ENCODE measurements at regions not wholly inside any gene's neighbourhood (a gene's known extent, or its start where the extent isn't known, plus 50 kb on each side); places are given as distances from the start of the nearest gene placed in this dataset.
A peak's percentile ranks its signal among the peaks of the same experiment; 100 is the strongest.
"Not testable (repeated sequence)": the region's sequence is repeated elsewhere in the genome, so short reads cannot be mapped to it uniquely, and the experiment has no call there.

DNA sequence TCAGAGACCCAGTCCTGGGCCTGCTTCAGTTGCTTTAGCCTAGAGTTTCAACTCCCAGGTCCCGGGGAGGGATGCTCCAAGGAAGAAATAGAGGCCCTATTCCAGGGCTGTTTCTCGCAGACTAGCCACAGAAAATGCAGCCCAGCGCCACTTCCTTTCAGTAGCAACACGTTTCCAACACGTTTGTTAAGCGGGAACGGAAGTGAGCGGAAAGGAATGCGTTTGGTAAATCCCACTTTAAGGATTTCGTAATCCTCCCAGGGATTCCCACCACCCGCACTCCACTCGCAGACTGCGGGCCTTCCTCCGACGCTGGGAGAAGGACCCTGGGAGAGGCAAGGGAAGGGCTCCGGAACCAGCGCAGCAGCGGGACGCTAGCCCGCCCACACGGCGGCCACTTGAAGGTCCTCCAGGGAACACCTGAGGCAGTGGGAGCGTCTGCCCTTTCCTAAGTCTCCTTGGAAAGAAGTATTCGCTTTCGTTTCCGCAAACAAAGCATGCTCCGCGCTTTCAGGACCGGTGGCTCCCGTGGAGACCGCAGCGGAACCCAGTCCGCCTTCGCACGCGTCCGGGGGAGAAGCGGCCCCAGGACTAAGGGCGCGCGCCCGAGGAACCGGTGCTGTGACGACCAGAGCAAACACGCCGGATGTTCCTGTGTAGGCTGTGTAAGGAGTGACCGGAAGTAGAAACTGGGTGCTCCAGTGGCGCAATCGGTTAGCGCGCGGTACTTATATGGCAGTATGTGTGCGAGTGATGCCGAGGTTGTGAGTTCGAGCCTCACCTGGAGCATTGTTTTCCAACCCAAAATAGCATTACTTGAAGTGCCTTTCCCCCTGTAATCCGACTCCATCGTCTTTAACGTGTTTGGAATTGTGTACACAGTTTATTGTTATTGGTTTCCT is 227.6 kb upstream of the PRSS16 start:
- peak overlapping the region; percentile 82 for H3K4me3 ChIP-seq (ENCODE audit: low read length)
- peak overlapping the region; percentile 52 for H3K9ac ChIP-seq (ENCODE audit: low read length)
- peak overlapping the region; percentile 92 for H3K27ac ChIP-seq (ENCODE audit: low read depth, low read length)
- no peaks in the 10 kb centered on the region for H3K36me3 ChIP-seq (ENCODE audit: control insufficient read depth, insufficient read depth, low read length)
- no peaks in the 10 kb centered on the region for H3K27me3 ChIP-seq (ENCODE audit: control insufficient read depth, insufficient read depth, low read length)
- H3K4me1 ChIP-seq (ENCODE audit: control insufficient read depth, insufficient read depth, low read length) = no peaks in the 10 kb centered on the region

DNA sequence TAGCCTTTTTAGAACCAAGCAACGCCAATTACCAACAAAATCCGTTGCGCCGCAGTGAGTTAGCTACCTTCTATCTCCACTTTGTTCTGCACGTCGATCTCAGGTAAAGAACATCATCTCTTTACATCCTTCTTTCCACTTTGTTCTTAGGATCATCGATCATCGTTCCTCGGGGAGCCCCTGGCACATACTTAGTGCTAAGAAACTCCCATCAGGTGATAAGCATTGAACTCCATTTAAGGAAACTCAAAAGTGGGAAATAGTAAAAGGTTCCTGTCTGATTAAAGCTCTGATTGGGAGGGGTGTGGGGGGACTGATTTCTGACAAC is 227.0 kb upstream of the PRSS16 start:
- Histone ChIP-seq H3K36me3 (ENCODE audit: control insufficient read depth, insufficient read depth, low read length) (no peaks in the 10 kb centered on the region), H3K4me1 (ENCODE audit: control insufficient read depth, insufficient read depth, low read length) (no peaks in the 10 kb centered on the region), H3K27ac (ENCODE audit: low read depth, low read length) (peak overlapping the region; percentile 92), H3K9ac (ENCODE audit: low read length) (no peak overlapping the region), H3K4me3 (ENCODE audit: low read length) (peak overlapping the region; percentile 82), H3K27me3 (ENCODE audit: control insufficient read depth, insufficient read depth, low read length) (no peaks in the 10 kb centered on the region)

DNA sequence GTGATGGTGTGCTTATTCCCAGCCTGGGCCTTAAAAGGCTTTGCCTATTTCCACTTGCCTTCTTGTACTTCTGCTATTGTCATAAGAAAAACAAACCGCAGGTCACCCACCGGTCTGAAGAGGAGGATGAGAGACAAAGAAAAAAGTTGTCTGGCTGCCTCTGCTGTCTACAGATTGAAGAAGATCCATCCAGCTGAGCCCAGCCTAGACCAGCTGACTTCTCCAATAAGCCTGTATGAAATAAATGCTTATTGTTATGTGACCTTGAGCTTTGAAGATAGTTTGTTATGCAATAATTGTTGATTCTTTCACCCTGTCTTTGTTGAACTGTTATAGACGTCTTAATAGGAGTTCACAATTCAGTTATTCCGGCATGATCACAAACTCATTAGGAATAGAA is 223.8 kb upstream of the PRSS16 start:
- Histone ChIP-seq H3K9ac (ENCODE audit: low read length) (no peak overlapping the region), H3K4me1 (ENCODE audit: control insufficient read depth, insufficient read depth, low read length) (no peaks in the 10 kb centered on the region), H3K27ac (ENCODE audit: low read depth, low read length) (no peak overlapping the region), H3K4me3 (ENCODE audit: low read length) (no peak overlapping the region), H3K27me3 (ENCODE audit: control insufficient read depth, insufficient read depth, low read length) (no peaks in the 10 kb centered on the region), H3K36me3 (ENCODE audit: control insufficient read depth, insufficient read depth, low read length) (no peaks in the 10 kb centered on the region)

DNA sequence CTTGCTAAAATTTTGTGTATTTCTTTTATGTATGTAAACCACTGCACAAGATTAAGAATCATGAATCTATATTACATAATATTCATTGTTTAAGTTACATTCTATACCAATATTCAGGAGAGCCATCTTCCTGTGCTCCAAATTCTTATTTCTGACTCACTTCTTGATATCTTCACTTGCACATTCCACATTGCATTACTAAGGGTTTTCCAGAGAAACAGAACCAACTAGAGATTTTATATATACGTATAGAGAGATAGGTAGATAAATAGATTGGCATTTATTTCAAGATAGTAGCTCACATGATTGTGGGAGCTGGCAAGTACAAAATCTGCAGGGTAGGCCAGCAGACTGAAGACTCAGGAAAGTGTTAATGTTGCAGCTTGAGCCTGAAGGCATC is 222.2 kb upstream of the PRSS16 start:
- no peaks in the 10 kb centered on the region for H3K36me3 ChIP-seq (ENCODE audit: control insufficient read depth, insufficient read depth, low read length)
- no peak overlapping the region for H3K27ac ChIP-seq (ENCODE audit: low read depth, low read length)
- no peak overlapping the region for H3K9ac ChIP-seq (ENCODE audit: low read length)
- no peaks in the 10 kb centered on the region for H3K4me1 ChIP-seq (ENCODE audit: control insufficient read depth, insufficient read depth, low read length)
- H3K4me3 ChIP-seq (ENCODE audit: low read length) = no peak overlapping the region
- H3K27me3 ChIP-seq (ENCODE audit: control insufficient read depth, insufficient read depth, low read length) = no peaks in the 10 kb centered on the region

DNA sequence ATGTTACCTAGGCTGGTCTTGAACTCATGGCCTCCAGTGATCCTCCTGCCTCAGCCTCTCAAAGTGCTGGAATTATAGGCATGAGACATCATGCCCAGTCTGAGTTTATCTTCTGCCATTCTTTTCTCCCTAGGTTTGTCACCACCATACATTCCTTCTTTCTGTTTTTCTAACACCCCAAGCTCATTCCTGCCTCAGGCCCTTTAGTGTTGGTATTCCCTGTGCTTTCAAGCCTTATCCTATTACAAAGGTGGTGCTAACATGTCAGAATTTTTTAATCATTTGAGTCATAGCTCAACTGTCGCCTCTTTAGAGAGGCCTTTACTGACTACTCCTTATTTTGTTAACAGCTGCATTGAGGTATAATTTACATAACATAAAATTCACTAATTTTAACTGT is 221.1 kb upstream of the PRSS16 start:
- H3K36me3 ChIP-seq (ENCODE audit: control insufficient read depth, insufficient read depth, low read length) = no peaks in the 10 kb centered on the region
- H3K27ac ChIP-seq (ENCODE audit: low read depth, low read length) = no peak overlapping the region
- no peaks in the 10 kb centered on the region for H3K4me1 ChIP-seq (ENCODE audit: control insufficient read depth, insufficient read depth, low read length)
- H3K27me3 ChIP-seq (ENCODE audit: control insufficient read depth, insufficient read depth, low read length) = no peaks in the 10 kb centered on the region
- H3K4me3 ChIP-seq (ENCODE audit: low read length) = no peak overlapping the region
- no peak overlapping the region for H3K9ac ChIP-seq (ENCODE audit: low read length)

DNA sequence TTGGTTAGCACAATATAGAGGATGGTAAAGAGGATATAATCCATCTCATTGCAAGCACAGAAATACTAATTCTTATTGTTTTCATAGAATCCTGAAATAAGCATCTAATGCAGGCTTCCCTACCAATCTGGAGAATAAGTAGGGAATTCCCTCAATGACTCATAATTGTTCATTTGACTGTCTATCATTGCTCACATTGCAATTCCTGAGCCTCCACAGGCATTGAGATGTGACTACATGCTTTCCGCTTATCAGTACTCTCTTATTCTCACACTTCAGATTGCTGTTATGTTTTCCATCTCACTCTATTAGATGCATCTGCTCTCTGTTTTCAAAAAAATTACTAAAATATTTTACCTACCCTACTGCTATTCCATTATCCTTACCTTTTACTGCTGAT is 216.2 kb upstream of the PRSS16 start:
- no peak overlapping the region for H3K9ac ChIP-seq (ENCODE audit: low read length)
- H3K27me3 ChIP-seq (ENCODE audit: control insufficient read depth, insufficient read depth, low read length) = no peaks in the 10 kb centered on the region
- no peak overlapping the region for H3K27ac ChIP-seq (ENCODE audit: low read depth, low read length)

DNA sequence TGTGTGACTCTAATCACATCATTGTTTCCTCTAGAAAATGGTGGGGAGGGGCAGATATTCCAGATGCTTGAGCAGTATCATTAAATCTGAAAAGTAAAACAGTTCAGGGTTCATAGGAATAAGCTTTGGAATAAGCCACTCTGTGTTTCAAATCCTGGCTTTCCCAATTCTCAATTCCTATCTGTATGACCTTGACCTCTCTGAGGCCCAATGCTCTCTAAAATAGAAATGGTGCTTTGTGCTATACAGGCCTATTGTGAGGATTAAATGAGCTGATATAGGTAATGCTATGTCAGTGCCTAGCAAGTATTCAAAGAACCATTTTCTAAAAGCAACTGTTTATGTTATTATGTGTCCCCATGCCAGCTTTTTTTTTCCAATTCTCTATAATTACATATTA is 209.0 kb upstream of the PRSS16 start:
- H3K4me1 ChIP-seq (ENCODE audit: control insufficient read depth, insufficient read depth, low read length) = no peaks in the 10 kb centered on the region
- H3K27me3 ChIP-seq (ENCODE audit: control insufficient read depth, insufficient read depth, low read length) = no peaks in the 10 kb centered on the region
- no peak overlapping the region for H3K27ac ChIP-seq (ENCODE audit: low read depth, low read length)

More for the DNA sequence above, 216.2 kb upstream of the PRSS16 start:
- Histone ChIP-seq H3K36me3 (ENCODE audit: control insufficient read depth, insufficient read depth, low read length) (no peaks in the 10 kb centered on the region), H3K4me3 (ENCODE audit: low read length) (no peak overlapping the region), H3K4me1 (ENCODE audit: control insufficient read depth, insufficient read depth, low read length) (no peaks in the 10 kb centered on the region)

DNA sequence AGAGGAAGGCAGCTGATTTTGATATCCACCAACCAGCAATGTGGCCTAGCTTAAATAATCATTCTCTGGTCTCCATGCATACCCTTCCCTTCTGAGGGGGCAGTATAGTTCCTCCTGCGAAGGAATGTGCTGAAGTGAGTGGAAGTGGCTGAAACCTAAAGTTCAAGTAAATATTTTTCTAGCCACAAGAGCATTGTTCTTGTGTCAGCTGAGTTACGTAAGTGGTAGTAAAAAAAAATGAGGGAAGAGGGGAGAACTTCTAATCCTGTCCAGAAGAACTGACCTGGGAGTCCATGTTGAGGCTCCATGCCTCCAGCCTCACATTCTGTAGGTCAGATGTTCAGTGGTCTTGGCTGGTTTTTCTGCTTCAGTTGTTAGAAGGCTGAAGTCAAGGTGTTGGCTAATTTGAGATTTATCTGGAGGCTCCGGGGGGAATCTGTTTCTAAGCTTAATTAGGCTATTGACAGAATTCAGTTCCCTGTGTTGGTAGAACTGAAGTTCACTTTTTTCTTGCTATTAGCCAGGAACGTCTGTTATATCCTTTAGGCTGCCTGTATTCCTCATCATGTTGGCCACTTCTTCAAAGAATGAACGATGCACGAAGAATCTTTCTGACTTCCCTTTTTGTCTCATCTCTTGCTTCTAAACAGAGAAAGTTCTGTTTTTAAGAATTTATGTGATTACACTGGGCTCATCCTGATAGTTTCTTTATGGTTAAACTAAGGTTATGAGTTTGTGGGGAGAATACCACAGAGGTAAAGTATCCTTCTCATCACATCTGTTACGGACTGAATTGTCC is 207.1 kb upstream of the PRSS16 start:
- Histone ChIP-seq H3K36me3 (ENCODE audit: control insufficient read depth, insufficient read depth, low read length) (no peaks in the 10 kb centered on the region), H3K27ac (ENCODE audit: low read depth, low read length) (no peak overlapping the region), H3K4me1 (ENCODE audit: control insufficient read depth, insufficient read depth, low read length) (no peaks in the 10 kb centered on the region), H3K4me3 (ENCODE audit: low read length) (no peak overlapping the region), H3K27me3 (ENCODE audit: control insufficient read depth, insufficient read depth, low read length) (no peaks in the 10 kb centered on the region), H3K9ac (ENCODE audit: low read length) (no peak overlapping the region)

More for the DNA sequence above, 209.0 kb upstream of the PRSS16 start:
- H3K9ac ChIP-seq (ENCODE audit: low read length) = no peak overlapping the region
- no peaks in the 10 kb centered on the region for H3K36me3 ChIP-seq (ENCODE audit: control insufficient read depth, insufficient read depth, low read length)
- no peak overlapping the region for H3K4me3 ChIP-seq (ENCODE audit: low read length)

DNA sequence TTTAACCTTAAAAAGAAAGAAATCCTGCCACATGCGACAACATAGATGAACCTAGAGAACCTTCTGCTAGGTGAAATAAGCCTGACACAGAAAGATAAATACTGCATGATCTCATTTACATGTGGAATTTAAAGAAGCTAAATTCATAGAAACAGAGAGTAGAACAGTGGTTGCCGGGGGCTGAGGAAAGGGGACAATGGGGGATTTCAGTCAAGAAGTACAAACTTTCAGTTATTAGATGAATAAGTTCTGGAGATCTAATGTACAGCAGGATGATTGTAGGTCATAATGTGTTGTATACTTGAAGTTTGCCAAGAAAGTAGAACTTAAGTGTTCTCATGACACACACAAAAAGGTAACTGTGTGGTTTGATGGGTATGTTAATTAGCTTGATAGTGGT is 204.3 kb upstream of the PRSS16 start:
- Histone ChIP-seq H3K9ac (ENCODE audit: low read length) (no peak overlapping the region), H3K36me3 (ENCODE audit: control insufficient read depth, insufficient read depth, low read length) (no peaks in the 10 kb centered on the region), H3K4me1 (ENCODE audit: control insufficient read depth, insufficient read depth, low read length) (no peaks in the 10 kb centered on the region), H3K27ac (ENCODE audit: low read depth, low read length) (no peak overlapping the region), H3K27me3 (ENCODE audit: control insufficient read depth, insufficient read depth, low read length) (no peaks in the 10 kb centered on the region), H3K4me3 (ENCODE audit: low read length) (no peak overlapping the region)

DNA sequence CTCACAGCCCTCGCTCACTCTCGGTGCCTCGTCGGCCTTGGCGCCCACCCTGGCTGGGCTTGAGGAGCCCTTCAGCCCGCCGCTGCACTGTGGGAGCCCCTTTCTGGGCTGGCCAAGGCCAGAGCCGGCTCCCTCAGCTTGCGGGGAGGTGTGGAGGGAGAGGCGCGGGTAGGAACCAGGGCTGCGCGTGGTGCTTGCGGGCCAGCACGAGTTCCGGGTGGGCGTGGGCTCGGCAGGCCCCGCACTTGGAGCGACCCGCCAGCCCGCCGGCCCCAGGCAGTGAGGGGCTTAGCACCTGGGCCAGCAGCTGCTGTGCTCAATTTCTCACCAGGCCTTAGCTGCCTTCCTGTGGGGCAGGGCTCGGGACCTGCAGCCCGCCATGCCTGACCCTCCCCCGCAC is 202.4 kb upstream of the PRSS16 start:
- not testable (repeated sequence) for H3K27me3 ChIP-seq (ENCODE audit: control insufficient read depth, insufficient read depth, low read length); H3K9ac ChIP-seq (ENCODE audit: low read length); H3K36me3 ChIP-seq (ENCODE audit: control insufficient read depth, insufficient read depth, low read length); H3K27ac ChIP-seq (ENCODE audit: low read depth, low read length); H3K4me1 ChIP-seq (ENCODE audit: control insufficient read depth, insufficient read depth, low read length); H3K4me3 ChIP-seq (ENCODE audit: low read length)

DNA sequence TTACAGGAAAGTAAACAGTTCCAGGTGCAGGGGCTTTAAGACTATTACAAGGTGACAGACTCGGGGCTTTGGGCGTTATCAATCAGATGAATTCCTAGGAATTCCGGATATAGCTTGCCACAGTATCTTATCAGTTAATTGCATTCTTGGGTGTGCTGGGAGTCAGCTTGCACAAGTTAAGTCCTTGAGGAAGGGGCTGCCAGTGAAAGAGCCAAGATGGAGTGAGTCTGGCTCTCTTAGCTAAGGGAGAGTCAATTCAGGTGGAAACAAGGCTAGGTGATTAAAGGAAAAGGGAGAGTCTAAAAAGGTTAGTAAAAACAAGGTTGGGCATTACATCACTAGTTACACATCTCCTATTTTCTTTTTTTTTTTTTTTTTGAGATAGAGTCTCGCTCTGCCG is 199.8 kb upstream of the PRSS16 start:
- H3K4me3 ChIP-seq (ENCODE audit: low read length); H3K9ac ChIP-seq (ENCODE audit: low read length); H3K27ac ChIP-seq (ENCODE audit: low read depth, low read length); H3K4me1 ChIP-seq (ENCODE audit: control insufficient read depth, insufficient read depth, low read length); H3K27me3 ChIP-seq (ENCODE audit: control insufficient read depth, insufficient read depth, low read length); H3K36me3 ChIP-seq (ENCODE audit: control insufficient read depth, insufficient read depth, low read length): not testable (repeated sequence)

DNA sequence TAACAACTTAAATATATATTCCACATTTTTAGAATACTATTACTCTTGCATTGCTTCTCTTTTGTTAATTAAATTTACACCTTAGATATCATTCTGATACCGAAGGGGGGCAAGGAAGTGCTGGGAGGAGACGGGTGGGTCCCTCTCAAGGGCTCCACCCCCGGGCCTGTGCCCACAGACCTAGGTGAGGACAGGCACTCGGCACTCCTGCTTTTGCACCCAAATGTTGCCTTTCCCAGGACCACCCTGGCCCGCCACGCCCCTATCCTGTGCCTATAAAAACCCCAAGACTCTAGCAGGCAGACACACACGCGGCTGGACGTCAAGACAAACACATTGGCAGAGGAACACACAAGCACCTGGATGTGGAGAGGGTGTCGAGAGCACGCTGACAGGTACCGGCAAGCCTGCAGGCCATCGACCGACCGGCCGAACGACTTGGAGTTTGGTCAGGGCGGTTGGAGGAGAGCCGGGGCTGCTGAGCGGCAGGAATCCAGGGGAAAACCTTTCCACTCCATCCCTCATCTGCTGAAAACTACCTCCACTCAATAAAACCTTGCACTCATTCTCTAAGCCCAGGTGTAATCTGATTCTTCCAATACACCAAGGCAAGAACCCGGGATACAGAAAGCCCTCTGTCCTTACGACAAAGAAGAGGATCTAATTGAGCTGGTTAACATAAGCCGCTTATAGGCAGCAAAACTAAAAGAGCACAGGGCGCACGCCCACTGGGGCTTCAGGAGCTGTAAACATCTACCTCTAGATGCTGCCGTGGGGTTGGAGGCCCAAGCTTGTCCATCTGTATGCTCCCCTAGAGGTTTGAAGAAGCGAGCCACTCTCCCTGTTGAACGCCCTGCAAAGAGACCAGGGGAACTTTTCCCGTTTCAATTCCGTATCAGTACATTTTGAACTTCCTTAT is 197.4 kb upstream of the PRSS16 start:
- H3K4me3 ChIP-seq (ENCODE audit: low read length) = no peak overlapping the region
- H3K36me3 ChIP-seq (ENCODE audit: control insufficient read depth, insufficient read depth, low read length) = no peaks in the 10 kb centered on the region
- no peaks in the 10 kb centered on the region for H3K4me1 ChIP-seq (ENCODE audit: control insufficient read depth, insufficient read depth, low read length)
- H3K9ac ChIP-seq (ENCODE audit: low read length) = no peak overlapping the region
- no peak overlapping the region for H3K27ac ChIP-seq (ENCODE audit: low read depth, low read length)
- no peaks in the 10 kb centered on the region for H3K27me3 ChIP-seq (ENCODE audit: control insufficient read depth, insufficient read depth, low read length)

Data from rectal smooth muscle tissue (tissue), 1 donor.